OCI-LY1 (cell line): ENCODE measurements at regions not wholly inside any gene's neighbourhood (a gene's known extent, or its start where the extent isn't known, plus 50 kb on each side); places are given as distances from the start of the nearest gene placed in this dataset.

Source experiments
- H2AFZ ChIP-seq: fragments of 200-600 bp; sonication (generic), shearing (Covaris generic); 2 replicates; pipeline ENCODE4 v1.6.0; 2014; ENCODE audit warnings: antibody characterized with exemption, mild to moderate bottlenecking, low read length
- H3F3A ChIP-seq: fragments of 200-600 bp; sonication (generic), shearing (Covaris generic); 2 replicates; pipeline ENCODE4 v1.6.0; 2014; ENCODE audit warnings: mild to moderate bottlenecking, antibody characterized with exemption, low read length, moderate library complexity; ENCODE audit not compliant: insufficient read depth
- H3K27ac ChIP-seq: fragments of 200-600 bp; sonication (generic); 2 replicates; pipeline ENCODE4 v1.5.1; 2014; ENCODE audit warnings: low read length, mixed run types, mild to moderate bottlenecking, low read depth; ENCODE audit not compliant: poor library complexity, severe bottlenecking
- H3K27me3 ChIP-seq: fragments of 200-600 bp; sonication (generic); 2 replicates; pipeline ENCODE4 v1.6.0; 2014; ENCODE audit warnings: antibody characterized with exemption, mild to moderate bottlenecking, low read length, moderate library complexity; ENCODE audit not compliant: insufficient read depth
- H3K36me3 ChIP-seq: fragments of 200-600 bp; sonication (generic); 2 replicates; pipeline ENCODE4 v1.6.1; 2014; ENCODE audit warnings: mild to moderate bottlenecking, antibody characterized with exemption, low read length, moderate library complexity, mixed read lengths; ENCODE audit not compliant: insufficient read depth
- H3K4me1 ChIP-seq: fragments of 200-600 bp; sonication (generic); 2 replicates; pipeline ENCODE4 v1.5.1; 2014; ENCODE audit warnings: mild to moderate bottlenecking, low read length, moderate library complexity; ENCODE audit not compliant: insufficient read depth, severe bottlenecking
- H3K4me2 ChIP-seq: fragments of 200-600 bp; sonication (generic), shearing (Covaris generic); 2 replicates; pipeline ENCODE4 v1.6.1; 2014; ENCODE audit warnings: low read length
- H3K4me3 ChIP-seq: fragments of 200-600 bp; sonication (generic); 2 replicates; pipeline ENCODE4 v1.5.1; 2014; ENCODE audit warnings: low read length, low read depth, mild to moderate bottlenecking, mixed read lengths; ENCODE audit not compliant: poor library complexity, severe bottlenecking
- H3K79me2 ChIP-seq: fragments of 200-600 bp; shearing (Covaris generic); 2 replicates; pipeline ENCODE4 v1.6.1; 2016; ENCODE audit warnings: mixed run types, low read length, mixed read lengths; ENCODE audit not compliant: insufficient read depth
- H3K9ac ChIP-seq: fragments of 200-600 bp; sonication (generic), shearing (Covaris generic); 2 replicates; pipeline ENCODE4 v1.6.1; 2014; ENCODE audit warnings: mild to moderate bottlenecking, low read length, mixed read lengths
- H3K9me2 ChIP-seq: fragments of 200-600 bp; sonication (generic), shearing (Covaris generic); 2 replicates; pipeline ENCODE4 v1.6.1; 2014; ENCODE audit warnings: low read depth, mild to moderate bottlenecking, low read length, mixed read lengths
- H3K9me3 ChIP-seq: fragments of 200-600 bp; shearing (Covaris generic); 2 replicates; pipeline ENCODE4 v1.6.1; 2014; ENCODE audit warnings: low read length, mixed read lengths
- H4K20me1 ChIP-seq: fragments of 200-600 bp; sonication (generic), shearing (Covaris generic); 2 replicates; pipeline ENCODE4 v1.6.0; 2016; ENCODE audit warnings: mild to moderate bottlenecking, low read length; ENCODE audit not compliant: insufficient read depth
- EZH2 ChIP-seq: fragments of 200-600 bp; sonication (generic), shearing (Covaris generic); IDR thresholded peaks from 2 replicates; pipeline ENCODE4 v1.8.0; 2017; ENCODE audit warnings: borderline replicate concordance, mixed run types, mild to moderate bottlenecking, antibody characterized with exemption, low read length, moderate library complexity, mixed read lengths
- TF ChIP-seq, protein P1 (sequence below): fragments of 200-600 bp; sonication (generic), shearing (Covaris generic); IDR thresholded peaks from 2 replicates; pipeline ENCODE4 v1.5.1; 2017; ENCODE audit warnings: mild to moderate bottlenecking, antibody characterized with exemption, low read length, moderate library complexity, mixed read lengths

GRCh38 chr11:29280452-29280851 lies 736.4 kb downstream of the KCNA4 start:
- Histone ChIP-seq H3K9me3 (no peaks in the 10 kb centered on the region), H4K20me1 (no peaks in the 10 kb centered on the region), H3K27ac (no peak overlapping the region), H2AFZ (no peak overlapping the region), H3K4me1 (no peaks in the 10 kb centered on the region), H3K36me3 (no peaks in the 10 kb centered on the region), H3K4me2 (no peak overlapping the region), H3K27me3 (no peaks in the 10 kb centered on the region), H3K9ac (no peak overlapping the region), H3K4me3 (no peak overlapping the region), H3F3A (no peaks in the 10 kb centered on the region), H3K79me2 (no peaks in the 10 kb centered on the region), H3K9me2 (no peaks in the 10 kb centered on the region)
- TF ChIP-seq, protein P1, sequence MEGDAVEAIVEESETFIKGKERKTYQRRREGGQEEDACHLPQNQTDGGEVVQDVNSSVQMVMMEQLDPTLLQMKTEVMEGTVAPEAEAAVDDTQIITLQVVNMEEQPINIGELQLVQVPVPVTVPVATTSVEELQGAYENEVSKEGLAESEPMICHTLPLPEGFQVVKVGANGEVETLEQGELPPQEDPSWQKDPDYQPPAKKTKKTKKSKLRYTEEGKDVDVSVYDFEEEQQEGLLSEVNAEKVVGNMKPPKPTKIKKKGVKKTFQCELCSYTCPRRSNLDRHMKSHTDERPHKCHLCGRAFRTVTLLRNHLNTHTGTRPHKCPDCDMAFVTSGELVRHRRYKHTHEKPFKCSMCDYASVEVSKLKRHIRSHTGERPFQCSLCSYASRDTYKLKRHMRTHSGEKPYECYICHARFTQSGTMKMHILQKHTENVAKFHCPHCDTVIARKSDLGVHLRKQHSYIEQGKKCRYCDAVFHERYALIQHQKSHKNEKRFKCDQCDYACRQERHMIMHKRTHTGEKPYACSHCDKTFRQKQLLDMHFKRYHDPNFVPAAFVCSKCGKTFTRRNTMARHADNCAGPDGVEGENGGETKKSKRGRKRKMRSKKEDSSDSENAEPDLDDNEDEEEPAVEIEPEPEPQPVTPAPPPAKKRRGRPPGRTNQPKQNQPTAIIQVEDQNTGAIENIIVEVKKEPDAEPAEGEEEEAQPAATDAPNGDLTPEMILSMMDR: no peak
- no peak for TF ChIP-seq EZH2

DNA sequence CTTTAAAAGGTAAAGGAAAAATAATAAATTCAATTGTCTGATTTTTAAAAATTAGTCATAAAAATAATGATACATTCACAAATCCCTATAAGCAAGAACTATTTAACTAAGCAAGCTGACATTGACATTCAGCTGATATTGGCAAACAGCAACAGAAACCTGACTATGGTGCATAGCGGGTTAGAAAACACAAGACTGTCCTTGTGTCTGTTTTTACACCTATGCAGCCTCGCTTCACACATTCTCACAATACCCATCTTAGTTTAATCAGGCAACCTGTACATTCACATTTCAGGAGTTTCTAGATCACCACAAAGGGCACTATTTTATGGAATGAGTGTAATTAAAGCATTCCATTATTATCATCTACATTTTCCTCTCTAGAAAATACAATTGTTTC lies 737.1 kb downstream of the KCNA4 start:
- H3K79me2 ChIP-seq: no peaks in the 10 kb centered on the region
- H3K9me3 ChIP-seq: no peaks in the 10 kb centered on the region
- no peak overlapping the region for H2AFZ ChIP-seq
- H3K9ac ChIP-seq: no peak overlapping the region
- no peaks in the 10 kb centered on the region for H3K9me2 ChIP-seq
- H3K36me3 ChIP-seq: no peaks in the 10 kb centered on the region
- no peak overlapping the region for H3K4me2 ChIP-seq
- TF ChIP-seq EZH2: no peak
- TF ChIP-seq, protein P1: no peak
- H3K4me3 ChIP-seq: no peak overlapping the region
- no peaks in the 10 kb centered on the region for H3F3A ChIP-seq
- H3K27ac ChIP-seq: no peak overlapping the region
- H4K20me1 ChIP-seq: no peaks in the 10 kb centered on the region
- no peaks in the 10 kb centered on the region for H3K27me3 ChIP-seq
- H3K4me1 ChIP-seq: no peaks in the 10 kb centered on the region

- no peak overlapping the region for H3K27ac ChIP-seq
- H3K9ac ChIP-seq: no peak overlapping the region
- no peaks in the 10 kb centered on the region for H3K9me3 ChIP-seq
- H3K36me3 ChIP-seq: no peaks in the 10 kb centered on the region
- no peak overlapping the region for H3K4me2 ChIP-seq
- H3K79me2 ChIP-seq: no peaks in the 10 kb centered on the region
- no peak for TF ChIP-seq EZH2
- TF ChIP-seq, protein P1: no peak
- no peaks in the 10 kb centered on the region for H3F3A ChIP-seq
- H2AFZ ChIP-seq: no peak overlapping the region
- no peaks in the 10 kb centered on the region for H3K9me2 ChIP-seq
- no peaks in the 10 kb centered on the region for H4K20me1 ChIP-seq
- no peak overlapping the region for H3K4me3 ChIP-seq
- peaks cover 6% of the 10 kb centered on the region for H3K4me1 ChIP-seq
- H3K27me3 ChIP-seq: no peaks in the 10 kb centered on the region
Measured at GRCh38 chr11:29272019-29272654, 744.7 kb downstream of the KCNA4 start.
